Cerebellar cortex (tissue), 1 donor: ENCODE measurements at regions not wholly inside any gene's neighbourhood (a gene's known extent, or its start where the extent isn't known, plus 50 kb on each side); places are given as distances from the start of the nearest gene placed in this dataset.

Experiments used
- DNase-seq: peaks from one replicate; pipeline ENCODE4 v3.0.0-alpha.2; 2015; ENCODE audit warnings: low spot score

DNA sequence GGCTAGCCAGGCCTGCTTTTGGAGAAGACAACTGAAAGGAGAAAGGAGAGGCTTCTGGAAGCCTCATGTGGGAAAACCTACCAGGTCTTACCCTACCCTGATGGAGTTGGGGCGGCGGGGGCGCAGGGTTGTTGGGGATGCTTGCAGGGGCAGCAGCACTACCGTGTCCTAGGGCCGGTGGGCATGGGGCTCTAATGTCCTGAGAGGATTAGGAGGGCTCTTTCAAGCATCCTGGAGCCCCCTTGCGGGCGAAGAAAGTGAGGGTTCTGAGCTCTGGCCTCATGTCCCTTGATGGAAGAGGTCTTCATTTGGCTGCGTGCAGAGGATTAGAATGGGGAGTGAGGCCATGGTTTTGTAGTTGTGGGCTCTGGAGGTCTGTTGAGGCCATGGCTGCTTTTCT, 86.9 kb upstream of the PITX1 start:
- no peak for DNase-seq

DNA sequence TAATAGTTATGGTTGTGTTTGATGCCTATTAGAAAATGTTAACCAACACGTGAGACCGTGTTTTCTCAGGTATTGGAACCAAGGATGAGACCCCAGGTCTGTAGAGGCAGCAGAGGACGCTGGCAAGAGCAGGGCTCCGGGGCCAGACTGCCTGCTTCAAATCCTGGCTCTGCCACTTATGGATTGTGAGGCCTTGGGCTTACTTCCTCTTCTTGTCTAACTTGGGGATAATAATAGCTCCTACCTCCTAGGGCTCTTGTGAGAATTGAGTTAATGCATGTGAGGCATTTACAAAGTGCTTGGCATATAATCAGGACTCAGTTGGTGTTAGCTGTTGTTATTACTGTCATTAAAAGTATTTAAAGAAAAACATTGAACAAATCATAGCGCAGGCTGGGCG, 85.5 kb upstream of the PITX1 start:
- no peak for DNase-seq

DNA sequence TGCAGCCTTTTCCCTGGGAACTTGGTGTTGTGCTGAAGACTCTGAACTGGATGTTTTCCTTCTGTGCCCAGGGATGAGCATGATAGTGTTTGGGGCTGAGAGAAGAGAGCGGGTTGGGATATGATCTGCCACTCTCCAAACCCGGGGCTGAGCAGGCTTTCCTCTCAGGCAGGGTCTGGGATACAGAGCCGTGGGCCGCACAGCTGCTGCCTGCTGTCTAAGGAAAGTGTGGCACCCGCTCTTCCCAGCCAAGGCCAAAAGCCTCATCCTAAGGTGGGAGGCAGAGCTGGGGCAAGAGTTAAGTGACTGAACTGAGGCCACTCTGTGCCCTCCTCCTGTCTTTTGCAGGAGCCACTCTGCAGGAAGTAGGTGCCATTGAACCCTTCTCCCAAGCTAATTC, 83.6 kb upstream of the PITX1 start:
- no peak for DNase-seq

DNA sequence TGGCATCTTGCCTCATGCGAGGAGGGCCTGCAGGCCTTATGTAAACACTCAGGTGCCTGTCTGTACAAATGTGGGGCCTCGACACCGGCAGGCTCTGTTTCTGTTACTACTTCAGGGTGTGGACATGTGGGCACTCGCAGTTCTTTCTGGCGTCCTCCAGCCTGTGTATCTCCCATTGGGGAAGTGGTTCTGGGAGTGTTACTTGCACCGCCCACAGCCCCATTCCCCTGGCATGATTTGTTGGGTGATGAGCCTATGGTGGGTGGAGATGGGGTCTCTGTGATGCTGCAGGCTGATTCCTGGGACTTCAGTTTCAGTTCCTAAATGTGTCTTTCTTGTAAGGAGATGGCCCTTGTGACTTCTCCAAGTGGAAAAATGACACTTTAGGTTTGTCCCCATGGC, 82.1 kb upstream of the PITX1 start:
- no peak for DNase-seq

DNA sequence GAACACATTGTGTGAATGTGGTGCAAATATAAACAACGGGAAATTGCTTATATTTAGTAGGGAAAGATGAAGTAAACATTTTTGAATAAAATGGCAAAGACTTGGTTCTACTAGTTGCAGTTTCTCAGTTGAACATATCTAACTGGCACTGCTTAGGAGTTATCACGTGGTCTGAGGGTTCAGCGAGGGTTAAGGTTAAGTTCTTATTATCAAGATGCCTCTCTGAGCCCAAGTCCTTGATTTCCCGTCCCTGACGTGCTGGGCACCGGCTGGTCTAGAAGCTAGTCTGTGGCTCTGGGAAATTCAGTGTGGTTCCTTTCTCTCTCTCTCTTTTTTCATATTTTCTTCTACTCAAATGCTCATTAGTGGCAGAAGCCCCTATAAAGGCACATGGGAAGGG, 81.6 kb upstream of the PITX1 start:
- DNase-seq = no peak

DNA sequence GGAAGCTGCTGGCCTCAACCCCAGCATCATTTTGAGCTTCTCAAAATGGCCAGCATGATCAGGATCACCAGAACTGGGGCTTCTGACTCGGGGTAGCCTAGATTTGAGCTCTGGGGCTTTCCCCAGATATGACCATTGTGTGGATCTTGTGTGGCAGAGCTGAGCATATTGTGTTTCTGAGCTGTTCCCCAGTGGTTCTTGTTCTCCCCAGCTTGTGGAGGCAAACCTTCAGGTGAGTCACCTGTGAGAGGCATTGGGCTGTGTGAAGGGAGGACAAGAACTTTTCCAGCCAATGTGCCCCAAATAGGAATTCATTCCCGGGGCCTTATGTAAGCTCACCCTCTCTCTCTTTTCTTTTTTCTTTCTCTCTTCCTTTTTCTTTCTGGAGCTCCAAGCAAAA, 80.7 kb upstream of the PITX1 start:
- no peak for DNase-seq

DNA sequence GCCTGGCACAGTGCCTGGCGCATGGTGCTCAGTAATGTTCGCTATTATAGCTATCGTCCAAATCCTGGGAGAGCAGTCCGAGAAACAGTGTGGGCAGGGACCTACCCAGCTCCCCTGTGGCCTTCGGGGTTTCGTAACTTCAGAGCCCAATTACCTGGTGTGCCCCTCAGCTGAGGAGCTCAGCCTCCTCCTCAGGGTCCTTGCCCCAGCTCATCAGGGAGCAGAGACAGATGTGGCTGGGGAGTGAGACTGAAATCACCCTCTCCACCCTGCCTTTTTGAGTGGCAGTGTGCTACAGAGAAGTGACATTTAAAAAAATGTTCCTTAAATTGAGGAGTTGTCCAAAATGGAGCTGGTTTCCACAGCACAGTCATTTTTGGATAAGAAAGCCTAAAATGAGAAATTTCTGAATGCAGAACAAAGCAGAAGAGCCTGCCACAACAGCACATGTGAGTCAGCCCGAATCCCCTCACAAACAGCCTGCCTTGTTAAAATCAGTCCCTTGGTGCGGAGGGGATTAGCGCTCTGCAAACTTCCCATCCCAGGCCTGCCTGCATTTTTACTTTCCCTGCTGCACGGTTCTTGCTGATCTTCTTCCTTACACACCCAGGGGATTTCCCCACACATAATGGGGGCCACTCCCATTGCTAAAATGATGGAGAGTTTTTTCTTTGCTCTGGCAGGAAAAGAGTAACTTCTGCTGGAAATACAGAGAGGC, 78.1 kb upstream of the PITX1 start:
- DNase-seq = no peak

DNA sequence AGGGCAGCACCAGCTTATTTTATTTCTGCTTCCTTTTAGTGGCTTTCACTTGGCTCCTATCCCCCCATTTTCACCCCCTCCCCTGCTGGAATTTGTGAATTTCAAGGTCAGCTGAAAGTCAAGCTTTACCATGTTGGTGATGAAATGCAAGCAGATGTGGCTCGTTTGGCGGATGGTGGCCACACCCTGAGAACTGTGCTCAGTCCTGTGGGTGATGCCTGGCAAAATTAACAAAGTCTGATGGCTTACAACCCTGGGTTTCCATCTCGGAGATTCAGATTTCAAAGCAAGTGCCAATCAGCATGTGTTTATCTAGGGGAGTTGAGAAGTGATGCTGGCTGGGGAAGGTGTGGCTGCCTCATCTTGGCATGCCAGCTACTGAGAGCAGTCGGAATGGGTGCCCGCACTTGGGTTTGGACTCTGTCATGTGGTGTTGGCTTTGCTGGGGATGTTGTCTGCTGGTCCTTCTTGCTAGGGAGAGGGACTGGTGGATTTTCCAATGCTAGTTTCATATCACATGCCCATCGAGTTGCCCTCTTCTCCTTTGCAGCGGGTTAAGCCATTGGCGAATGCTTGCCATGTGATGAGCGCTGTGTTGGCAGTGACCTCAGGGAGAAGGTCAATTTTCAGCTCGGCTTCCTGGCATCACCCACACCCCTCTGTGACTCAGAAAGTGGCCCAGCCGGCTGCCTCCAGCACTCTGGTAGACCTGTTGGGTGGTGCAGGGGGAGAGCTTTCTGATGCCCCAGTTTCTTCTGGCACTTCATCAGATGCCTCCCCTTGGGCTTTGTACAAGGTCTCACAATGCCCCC, 77.0 kb upstream of the PITX1 start:
- DNase-seq = no peak

DNA sequence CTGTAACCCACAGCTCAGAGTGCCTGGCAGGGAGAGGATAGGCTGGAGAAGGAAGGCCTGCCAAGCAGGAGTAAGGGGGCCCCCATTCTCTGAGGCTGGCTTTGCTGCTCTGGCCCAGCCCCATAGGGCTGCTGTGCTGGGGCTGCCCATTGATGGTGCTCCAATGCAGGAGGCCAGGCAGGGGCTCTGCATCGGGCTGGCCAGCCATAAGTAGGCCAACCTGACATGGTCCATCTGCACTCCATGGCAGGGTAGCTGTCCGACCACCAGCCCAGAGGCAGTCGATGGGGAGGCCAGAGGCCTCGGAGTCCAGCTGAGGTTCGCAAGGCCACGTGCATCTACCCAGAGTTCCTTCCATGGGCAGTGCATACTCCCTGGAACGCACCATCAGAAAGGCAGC, 75.0 kb upstream of the PITX1 start:
- no peak for DNase-seq

DNA sequence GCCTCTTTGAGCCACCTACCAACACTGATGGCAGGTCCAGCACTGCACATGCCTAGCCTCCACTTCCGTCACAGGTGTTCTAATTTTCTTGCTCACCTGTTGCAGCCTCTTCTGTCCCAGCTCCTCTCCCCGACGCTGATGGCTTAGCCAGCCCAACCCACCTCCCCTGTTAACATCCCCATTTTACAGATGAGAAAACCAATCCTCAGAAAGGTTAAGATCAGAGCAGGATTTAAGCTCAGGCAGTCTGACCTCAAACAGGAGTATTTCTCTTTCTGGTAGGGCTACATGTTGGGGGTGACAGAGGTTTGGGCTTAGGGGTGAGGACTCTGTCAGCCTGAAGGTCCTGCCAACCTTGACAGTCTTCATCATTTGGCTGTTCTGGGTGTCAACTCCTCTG, 74.5 kb upstream of the PITX1 start:
- no peak for DNase-seq

DNA sequence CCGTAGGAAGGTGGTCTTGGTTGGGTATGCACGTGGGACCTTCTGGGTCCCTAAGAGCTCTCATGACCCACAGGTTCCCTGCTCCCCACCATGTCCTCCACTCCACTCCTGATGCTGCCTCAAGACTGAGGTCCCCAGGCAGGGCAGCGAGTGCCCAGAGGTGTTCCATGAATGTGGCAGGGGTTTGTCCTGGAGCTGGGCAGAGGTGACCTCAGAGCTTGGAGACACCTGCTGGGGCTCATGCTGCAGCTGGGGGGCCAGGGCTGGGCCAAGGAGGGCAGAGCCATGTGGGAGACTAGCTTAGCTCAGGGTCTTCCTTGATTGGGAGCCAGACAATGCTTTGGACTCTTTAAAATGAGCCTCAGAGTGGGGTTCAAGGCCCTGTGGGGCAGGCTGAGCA, 74.0 kb upstream of the PITX1 start:
- DNase-seq = no peak

DNA sequence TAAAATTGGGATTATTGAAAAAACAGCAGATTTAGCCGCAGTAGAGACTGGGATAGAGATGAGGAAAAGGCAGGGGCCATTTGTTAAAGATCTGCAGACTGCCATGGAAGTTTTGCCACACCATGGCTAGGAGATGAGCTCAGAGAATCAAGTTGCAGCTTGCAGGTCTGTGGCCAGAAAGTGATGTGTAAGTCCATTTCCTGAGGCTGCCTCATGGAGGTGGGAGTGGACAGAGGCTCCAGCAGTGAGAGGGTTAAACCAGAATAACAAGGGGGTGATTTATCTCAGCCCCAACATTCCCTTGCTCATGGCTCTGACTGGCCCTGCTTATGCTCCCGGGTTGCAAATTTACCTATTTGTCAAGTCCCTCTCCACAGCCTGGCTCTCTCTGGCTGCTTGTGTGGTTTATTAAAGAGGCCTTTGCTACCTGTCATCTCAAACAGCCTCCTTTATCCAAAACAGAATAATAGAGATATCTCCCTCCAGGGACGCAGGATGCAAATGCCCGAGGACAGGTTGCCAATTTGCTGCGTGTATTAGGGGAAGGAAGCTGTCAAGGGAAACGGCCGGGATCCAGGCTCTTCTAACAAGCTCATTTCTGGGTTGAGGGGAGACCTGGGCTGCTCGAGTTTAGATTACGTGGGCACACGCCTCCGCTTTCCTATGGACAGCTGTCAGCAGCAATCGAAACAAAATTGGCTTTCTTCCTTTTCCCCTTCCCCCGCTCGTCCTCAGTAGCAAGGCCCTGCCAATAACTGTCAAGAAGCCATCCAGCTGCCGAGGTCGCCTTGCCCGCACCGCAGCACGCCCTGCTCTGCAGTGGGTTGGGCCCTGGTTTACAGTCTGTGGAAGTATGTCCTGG, 72.8 kb upstream of the PITX1 start:
- DNase-seq = no peak

DNA sequence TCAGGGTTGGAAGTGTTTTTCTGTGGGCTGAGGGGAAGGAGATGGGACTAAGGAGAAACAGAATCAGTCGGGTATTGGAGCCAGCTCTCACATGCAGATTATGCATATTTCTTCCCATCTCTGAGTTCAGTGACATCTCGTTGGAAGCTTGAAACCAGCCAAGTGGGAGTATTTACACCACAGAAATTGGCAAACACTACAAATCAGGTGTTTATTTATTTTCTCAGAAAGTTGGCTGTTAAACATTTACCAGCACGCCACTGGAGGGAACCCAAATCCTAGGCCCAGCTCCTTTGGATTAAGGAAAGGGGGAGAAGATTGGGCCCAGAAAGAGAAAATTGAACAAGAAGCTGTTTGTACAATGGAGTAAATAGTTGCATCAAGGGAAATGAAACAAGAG, 72.1 kb upstream of the PITX1 start:
- no peak for DNase-seq

DNA sequence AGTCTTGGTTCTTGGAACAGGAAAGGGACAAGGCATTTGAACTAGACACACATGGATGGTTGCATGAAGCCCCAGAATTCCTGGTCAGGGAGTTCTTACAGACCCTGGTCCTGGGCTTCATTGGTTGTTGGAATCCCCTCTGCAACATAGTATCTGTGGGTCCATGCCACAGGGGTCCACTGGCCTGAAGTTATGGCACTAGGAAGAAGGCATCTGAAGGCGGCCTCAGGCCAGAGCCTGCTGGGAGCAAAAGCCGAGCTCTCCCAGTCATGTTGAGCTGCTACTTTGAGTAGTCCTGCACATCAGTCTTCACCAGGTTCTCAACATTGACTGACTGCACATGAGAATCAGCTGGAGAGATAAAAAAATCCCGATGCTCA, 71.1 kb upstream of the PITX1 start:
- DNase-seq = no peak

DNA sequence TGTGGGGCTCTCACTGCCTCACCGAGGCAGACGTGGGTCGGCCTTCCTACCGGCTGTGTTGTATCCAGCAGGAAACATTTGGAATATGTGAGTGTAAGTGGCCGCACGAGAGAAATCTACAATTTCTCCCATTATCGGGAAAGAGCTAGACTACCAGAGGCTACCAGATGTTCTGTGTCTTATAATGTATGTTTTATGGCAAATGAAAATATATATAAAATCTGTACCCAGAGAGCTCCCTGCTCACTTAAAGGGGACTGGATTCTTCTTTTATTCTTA, 69.5 kb upstream of the PITX1 start:
- DNase-seq = no peak

DNA sequence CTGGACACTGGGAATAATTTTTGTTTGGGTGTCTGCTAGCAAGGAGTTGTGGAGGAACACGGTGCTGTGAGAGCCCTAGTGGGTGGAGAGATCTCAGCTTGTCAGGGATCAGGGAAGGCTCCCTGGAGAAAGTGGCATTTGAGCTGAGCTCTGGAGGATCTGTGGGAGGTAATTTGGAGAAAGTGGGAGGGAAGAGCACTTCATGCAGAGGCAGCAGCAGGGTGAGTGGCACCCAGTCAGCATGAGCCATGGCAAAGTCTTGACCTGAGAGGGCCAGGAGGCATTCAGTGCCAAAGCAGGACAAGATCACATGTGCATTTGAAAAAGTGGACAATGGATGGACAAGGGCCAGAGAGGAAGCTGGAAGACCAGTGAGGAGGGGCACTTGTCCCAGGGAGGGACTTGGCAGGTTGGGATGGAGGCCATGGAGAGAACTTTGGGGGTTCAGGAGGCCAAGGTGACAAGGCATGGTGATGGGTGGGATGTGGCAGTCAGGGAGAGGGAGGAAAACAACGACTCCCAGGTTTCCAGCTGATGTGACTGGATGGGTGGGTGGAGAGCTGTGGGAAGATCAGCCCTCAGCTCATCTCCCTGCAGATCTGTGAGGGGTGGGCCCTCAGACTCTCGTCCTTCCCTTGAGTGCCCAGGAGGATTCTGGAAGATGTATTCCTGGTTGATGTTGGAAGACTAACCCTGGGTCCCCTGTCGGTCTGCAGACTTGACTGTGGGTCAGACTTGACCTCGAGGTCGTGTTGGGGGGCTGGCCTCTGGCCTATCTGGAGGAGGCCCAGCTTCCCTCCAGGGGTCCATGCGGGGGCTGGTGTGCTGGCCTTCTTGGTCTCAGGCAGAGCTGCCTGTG, 68.9 kb upstream of the PITX1 start:
- DNase-seq = no peak

DNA sequence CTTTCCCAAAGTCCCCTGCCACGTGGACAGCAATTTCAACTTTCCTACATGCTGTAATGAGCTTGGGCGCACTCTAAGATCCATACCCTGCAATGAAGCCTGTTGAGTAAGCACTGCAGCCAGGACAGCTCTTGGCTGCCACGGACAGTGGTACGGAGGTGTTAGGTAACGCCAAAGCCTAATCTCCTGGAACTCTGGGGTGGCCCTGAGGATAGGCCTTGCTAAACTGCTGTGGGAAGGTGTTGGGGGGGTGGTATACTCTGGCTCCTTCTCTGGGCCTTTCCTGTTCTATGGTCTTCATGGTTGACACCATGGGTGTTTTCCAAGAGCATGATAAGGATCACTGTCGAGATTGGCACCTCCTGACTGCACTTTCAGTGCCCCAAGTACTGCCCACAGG, 66.4 kb upstream of the PITX1 start:
- no peak for DNase-seq

DNA sequence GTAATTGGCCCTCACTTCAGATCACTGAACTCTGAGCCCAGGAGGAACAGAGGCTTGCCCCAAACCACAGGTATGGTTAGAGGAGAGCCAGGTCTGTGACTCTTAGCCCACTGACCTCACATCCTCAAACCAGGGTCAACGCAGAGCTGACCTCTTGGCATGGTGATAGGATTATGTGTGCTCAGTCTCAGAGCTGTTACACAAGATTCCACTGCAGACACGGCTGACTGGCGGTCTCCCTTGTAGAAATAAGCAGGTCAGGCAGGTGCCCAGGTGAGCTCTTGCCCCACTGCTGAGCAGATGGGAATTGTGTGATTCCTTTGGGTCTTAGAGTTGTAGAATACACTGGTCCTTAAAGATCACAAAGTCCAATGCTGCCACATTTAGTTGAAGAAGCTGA, 66.0 kb upstream of the PITX1 start:
- DNase-seq = no peak

DNA sequence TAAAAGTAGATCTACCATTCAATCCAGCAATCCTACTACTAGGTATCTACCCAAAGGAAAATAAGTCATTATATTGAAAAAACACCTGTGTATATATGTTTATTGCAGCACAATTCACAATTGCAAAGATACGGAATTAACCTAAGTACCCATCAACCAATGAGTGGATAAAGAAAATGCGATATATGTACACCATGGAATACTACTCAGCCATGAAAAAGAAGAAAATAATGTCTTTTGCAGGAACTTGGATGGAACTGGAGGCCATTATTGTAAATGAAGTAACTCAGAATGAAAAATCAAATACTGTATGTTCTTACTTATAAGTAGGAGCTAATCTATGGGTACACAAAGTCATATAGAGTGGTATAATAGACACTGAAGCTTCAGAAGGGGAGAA, 63.4 kb upstream of the PITX1 start:
- DNase-seq = no peak

DNA sequence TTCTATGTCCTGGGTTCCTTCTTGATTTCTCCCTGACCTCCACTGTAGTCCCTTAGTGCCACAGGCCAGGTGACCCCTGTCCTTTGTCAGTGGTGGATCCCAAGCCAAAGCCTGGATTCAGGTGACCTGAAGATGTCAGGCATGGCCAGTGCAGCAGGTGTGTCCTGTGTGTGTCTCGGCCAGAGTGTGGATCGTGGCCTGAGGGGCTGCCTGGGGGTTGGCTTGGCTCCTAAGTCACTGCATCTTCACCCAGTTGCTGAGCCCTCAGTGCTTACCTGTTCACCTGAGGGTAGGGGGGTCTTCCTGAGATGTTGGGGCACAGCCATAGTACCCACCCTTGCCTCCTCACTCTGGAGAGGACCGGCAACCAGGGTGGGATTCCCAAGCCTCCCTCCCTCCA, 61.8 kb upstream of the PITX1 start:
- DNase-seq = no peak

DNA sequence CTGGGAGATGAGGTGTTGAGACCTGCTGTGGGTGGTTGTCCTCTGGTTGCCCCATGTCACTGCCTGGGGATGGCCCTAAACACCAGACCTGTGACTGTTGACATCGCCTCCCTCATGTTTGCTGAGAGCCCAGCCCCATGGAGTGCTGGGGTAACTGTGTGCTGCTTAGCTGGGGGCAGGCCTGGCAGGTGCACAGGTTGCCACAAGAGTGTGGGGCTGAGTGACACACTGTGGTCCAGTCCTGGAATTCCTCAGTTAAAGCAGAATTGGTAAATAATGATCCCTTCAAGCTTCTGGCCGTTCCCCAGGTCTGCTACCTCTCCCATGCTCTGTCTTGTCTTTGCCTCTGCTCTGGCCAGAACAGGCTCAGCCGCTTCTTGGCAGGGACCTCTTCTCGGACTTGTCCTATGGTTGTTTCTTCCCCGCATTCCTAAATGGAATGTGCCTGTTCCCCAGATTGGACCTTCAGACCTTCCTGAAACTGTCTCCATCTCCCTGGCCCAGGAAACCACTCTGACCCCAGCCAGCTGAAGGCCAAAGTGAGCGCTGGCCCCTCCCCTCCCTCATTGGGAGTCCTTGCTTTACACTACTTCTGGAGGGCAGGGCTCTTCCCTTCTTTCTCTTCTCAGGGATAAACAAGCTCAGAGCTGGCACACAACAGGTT, 61.2 kb upstream of the PITX1 start:
- no peak for DNase-seq
